ENCODE measurements at regions not wholly inside any gene's neighbourhood (a gene's known extent, or its start where the extent isn't known, plus 50 kb on each side); places are given as distances from the start of the nearest gene placed in this dataset.

- no peak for TF ChIP-seq POLR2A (IDR thresholded peaks at IDR 0.05)
- TF ChIP-seq CTCF (IDR thresholded peaks at IDR 0.05), result no peak
Measured at GRCh38 chr11:24078018-24078417, 418.8 kb upstream of the LUZP2 start.
